Activated T-helper 1 cell treated with anti-CD3 and anti-CD28 coated beads, Interleukin-12 subunit alpha, Interleukin-12 subunit beta, Interleukin-2, Interleukin-4 antibody, amounts not matched to agents 30 ng/mL and 10 ng/mL and 1 ng/mL, durations not matched to agents 14 hours and 24 hours and 36 hours (primary cell): ENCODE measurements at regions not wholly inside any gene's neighbourhood (a gene's known extent, or its start where the extent isn't known, plus 50 kb on each side); places are given as distances from the start of the nearest gene placed in this dataset.

Experiments
- DNase-seq: peaks from one replicate; pipeline ENCODE4 v3.0.0; 2021; ENCODE audit warnings: low spot score
- H3K27ac Mint-ChIP-seq: one replicate; pipeline ENCODE4 v1.8.0; 2021; ENCODE audit warnings: mild to moderate bottlenecking, mixed read lengths
- H3K27me3 Mint-ChIP-seq: one replicate; pipeline ENCODE4 v1.8.0; 2022; ENCODE audit warnings: mild to moderate bottlenecking, moderate library complexity, mixed read lengths; ENCODE audit not compliant: insufficient read depth
- H3K36me3 Mint-ChIP-seq: one replicate; pipeline ENCODE4 v1.8.0; 2021; ENCODE audit warnings: low read depth, mixed read lengths
- H3K4me1 Mint-ChIP-seq: one replicate; pipeline ENCODE4 v1.8.0; 2021; ENCODE audit warnings: low read depth, mixed read lengths
- H3K4me3 Mint-ChIP-seq: one replicate; pipeline ENCODE4 v1.8.0; 2021; ENCODE audit warnings: mild to moderate bottlenecking, moderate library complexity, mixed read lengths
- H3K9me3 Mint-ChIP-seq: one replicate; pipeline ENCODE4 v1.8.0; 2021; ENCODE audit warnings: mixed read lengths
- intact Hi-C: fragments of 100-400 bp; cut with micrococcal nuclease; formaldehyde crosslinking; loops from one replicate; pipeline ENCODE4 v1.15.1; 2024

GRCh38 chr4:107269175-107269574, 233.1 kb upstream of the DKK2 start:
- Mint-ChIP-seq H3K27ac (no peak overlapping the region), H3K27me3 (no peaks in the 10 kb centered on the region), H3K36me3 (no peaks in the 10 kb centered on the region), H3K4me3 (no peak overlapping the region), H3K9me3 (no peaks in the 10 kb centered on the region), H3K4me1 (no peaks in the 10 kb centered on the region)
- intact Hi-C loops: no loop called here
- no peak for DNase-seq

GRCh38 chr4:107265859-107266258, 229.7 kb upstream of the DKK2 start:
- H3K9me3 Mint-ChIP-seq: no peaks in the 10 kb centered on the region
- no peaks in the 10 kb centered on the region for H3K27me3 Mint-ChIP-seq

GRCh38 chr4:107261241-107261874, 225.2 kb upstream of the DKK2 start:
- Mint-ChIP-seq H3K36me3 (no peaks in the 10 kb centered on the region), H3K27me3 (no peaks in the 10 kb centered on the region), H3K27ac (no peak overlapping the region), H3K4me1 (no peaks in the 10 kb centered on the region), H3K9me3 (no peaks in the 10 kb centered on the region), H3K4me3 (no peak overlapping the region)
- intact Hi-C loops: no loop called here
- no peak for DNase-seq

More at GRCh38 chr4:107265859-107266258, 229.7 kb upstream of the DKK2 start:
- no peak for DNase-seq
- intact Hi-C loops: no loop called here
- Mint-ChIP-seq H3K36me3 (no peaks in the 10 kb centered on the region), H3K4me1 (no peaks in the 10 kb centered on the region), H3K27ac (no peak overlapping the region), H3K4me3 (no peak overlapping the region)

- no peaks in the 10 kb centered on the region for H3K27me3 Mint-ChIP-seq
- H3K9me3 Mint-ChIP-seq: no peaks in the 10 kb centered on the region
- no peaks in the 10 kb centered on the region for H3K4me1 Mint-ChIP-seq
- no peak overlapping the region for H3K27ac Mint-ChIP-seq
- intact Hi-C loops: no loop called here
- H3K4me3 Mint-ChIP-seq: no peak overlapping the region
- no peak for DNase-seq
- no peaks in the 10 kb centered on the region for H3K36me3 Mint-ChIP-seq
Observed at GRCh38 chr4:107258359-107258758, 222.2 kb upstream of the DKK2 start.

GRCh38 chr4:107255596-107255995, 219.5 kb upstream of the DKK2 start:
- no peaks in the 10 kb centered on the region for H3K4me1 Mint-ChIP-seq
- H3K27ac Mint-ChIP-seq: no peak overlapping the region
- H3K9me3 Mint-ChIP-seq: no peaks in the 10 kb centered on the region
- no peaks in the 10 kb centered on the region for H3K27me3 Mint-ChIP-seq
- DNase-seq: no peak
- H3K4me3 Mint-ChIP-seq: no peak overlapping the region
- H3K36me3 Mint-ChIP-seq: no peaks in the 10 kb centered on the region
- intact Hi-C loops: no loop called here

- Mint-ChIP-seq H3K27me3 (no peaks in the 10 kb centered on the region), H3K36me3 (no peaks in the 10 kb centered on the region)
Observed at GRCh38 chr4:107255114-107255513, 219.0 kb upstream of the DKK2 start.

GRCh38 chr4:107253579-107254068, 217.5 kb upstream of the DKK2 start:
- Mint-ChIP-seq H3K27ac (no peak overlapping the region), H3K4me3 (no peak overlapping the region), H3K4me1 (no peaks in the 10 kb centered on the region), H3K36me3 (no peaks in the 10 kb centered on the region), H3K9me3 (no peaks in the 10 kb centered on the region), H3K27me3 (no peaks in the 10 kb centered on the region)
- intact Hi-C loops: no loop called here
- no peak for DNase-seq

More at GRCh38 chr4:107255114-107255513, 219.0 kb upstream of the DKK2 start:
- DNase-seq: no peak
- H3K4me3 Mint-ChIP-seq: no peak overlapping the region
- intact Hi-C loops: no loop called here
- no peaks in the 10 kb centered on the region for H3K9me3 Mint-ChIP-seq
- no peak overlapping the region for H3K27ac Mint-ChIP-seq
- no peaks in the 10 kb centered on the region for H3K4me1 Mint-ChIP-seq

GRCh38 chr4:107253090-107253489, 217.0 kb upstream of the DKK2 start:
- H3K4me3 Mint-ChIP-seq: no peak overlapping the region
- intact Hi-C loops: no loop called here
- H3K27ac Mint-ChIP-seq: no peak overlapping the region
- H3K4me1 Mint-ChIP-seq: no peaks in the 10 kb centered on the region
- no peaks in the 10 kb centered on the region for H3K36me3 Mint-ChIP-seq
- DNase-seq: no peak
- no peaks in the 10 kb centered on the region for H3K27me3 Mint-ChIP-seq
- no peaks in the 10 kb centered on the region for H3K9me3 Mint-ChIP-seq

- no peaks in the 10 kb centered on the region for H3K4me1 Mint-ChIP-seq
- no peak overlapping the region for H3K4me3 Mint-ChIP-seq
- no peak overlapping the region for H3K27ac Mint-ChIP-seq
- no peaks in the 10 kb centered on the region for H3K27me3 Mint-ChIP-seq
- no peaks in the 10 kb centered on the region for H3K36me3 Mint-ChIP-seq
- H3K9me3 Mint-ChIP-seq: no peaks in the 10 kb centered on the region
- intact Hi-C loops: no loop called here
- DNase-seq: no peak
Observed at GRCh38 chr4:107252571-107252970, 216.5 kb upstream of the DKK2 start.

- no peaks in the 10 kb centered on the region for H3K36me3 Mint-ChIP-seq
- no peaks in the 10 kb centered on the region for H3K27me3 Mint-ChIP-seq
- H3K4me3 Mint-ChIP-seq: no peak overlapping the region
- no peak for DNase-seq
- intact Hi-C loops: no loop called here
- H3K4me1 Mint-ChIP-seq: no peaks in the 10 kb centered on the region
- H3K9me3 Mint-ChIP-seq: no peaks in the 10 kb centered on the region
- no peak overlapping the region for H3K27ac Mint-ChIP-seq
Observed at GRCh38 chr4:107248571-107248970, 212.5 kb upstream of the DKK2 start.

- DNase-seq: no peak
- H3K9me3 Mint-ChIP-seq: no peaks in the 10 kb centered on the region
- H3K27me3 Mint-ChIP-seq: no peaks in the 10 kb centered on the region
- intact Hi-C loops: no loop called here
- H3K27ac Mint-ChIP-seq: no peak overlapping the region
- no peaks in the 10 kb centered on the region for H3K4me1 Mint-ChIP-seq
- H3K4me3 Mint-ChIP-seq: no peak overlapping the region
- H3K36me3 Mint-ChIP-seq: no peaks in the 10 kb centered on the region
Observed at GRCh38 chr4:107247738-107248137, 211.6 kb upstream of the DKK2 start.

GRCh38 chr4:107246761-107247160, 210.6 kb upstream of the DKK2 start:
- intact Hi-C loops: no loop called here
- no peaks in the 10 kb centered on the region for H3K4me1 Mint-ChIP-seq
- H3K9me3 Mint-ChIP-seq: no peaks in the 10 kb centered on the region
- no peak for DNase-seq
- no peaks in the 10 kb centered on the region for H3K27me3 Mint-ChIP-seq
- H3K36me3 Mint-ChIP-seq: no peaks in the 10 kb centered on the region
- H3K4me3 Mint-ChIP-seq: no peak overlapping the region
- no peak overlapping the region for H3K27ac Mint-ChIP-seq

GRCh38 chr4:107243141-107243781, 207.1 kb upstream of the DKK2 start:
- Mint-ChIP-seq H3K27ac (no peak overlapping the region), H3K9me3 (no peaks in the 10 kb centered on the region), H3K27me3 (no peaks in the 10 kb centered on the region), H3K4me1 (no peaks in the 10 kb centered on the region), H3K36me3 (no peaks in the 10 kb centered on the region), H3K4me3 (no peak overlapping the region)
- DNase-seq: no peak
- intact Hi-C loops: no loop called here
